MM.1S (cell line): ENCODE measurements at regions not wholly inside any gene's neighbourhood (a gene's known extent, or its start where the extent isn't known, plus 50 kb on each side); places are given as distances from the start of the nearest gene placed in this dataset.

Source experiments
- DNase-seq: peaks from one replicate; pipeline ENCODE4 v3.0.0-alpha.2; 2015
- H2AFZ ChIP-seq: fragments of 300-600 bp; sonication (generic); 2 replicates; pipeline ENCODE4 v1.6.0; 2016; ENCODE audit warnings: antibody characterized with exemption, low read length
- H3F3A ChIP-seq: fragments of 300-600 bp; sonication (generic); 2 replicates; pipeline ENCODE4 v1.6.1; 2016; ENCODE audit warnings: mild to moderate bottlenecking, antibody characterized with exemption, low read length, moderate library complexity, mixed read lengths; ENCODE audit not compliant: insufficient read depth
- H3K27ac ChIP-seq: fragments of 300-600 bp; sonication (generic); 2 replicates; pipeline ENCODE4 v1.5.1; 2016; ENCODE audit warnings: mild to moderate bottlenecking, low read length
- H3K27me3 ChIP-seq: fragments of 300-600 bp; sonication (generic); replicated peaks from 2 replicates; pipeline ENCODE4 v1.6.0; 2016; ENCODE audit warnings: low read length; ENCODE audit not compliant: insufficient read depth
- H3K36me3 ChIP-seq: fragments of 300-600 bp; sonication (generic); replicated peaks from 2 replicates; pipeline ENCODE4 v1.6.1; 2016; ENCODE audit warnings: mild to moderate bottlenecking, low read length, mixed read lengths; ENCODE audit not compliant: insufficient read depth
- H3K4me1 ChIP-seq: fragments of 300-600 bp; sonication (generic); 2 replicates; pipeline ENCODE4 v1.6.1; 2016; ENCODE audit warnings: low read length, mixed read lengths
- H3K4me2 ChIP-seq: fragments of 300-600 bp; sonication (generic); 2 replicates; pipeline ENCODE4 v1.6.0; 2016; ENCODE audit warnings: low read depth, low read length
- H3K4me3 ChIP-seq: fragments of 300-600 bp; sonication (generic); 2 replicates; pipeline ENCODE4 v1.5.1; 2016; ENCODE audit warnings: low read length, mixed read lengths
- H3K79me2 ChIP-seq: fragments of 300-600 bp; sonication (generic); 2 replicates; pipeline ENCODE4 v1.6.1; 2016; ENCODE audit warnings: mixed run types, low read length, mixed read lengths
- H3K9ac ChIP-seq: fragments of 300-600 bp; sonication (generic); 2 replicates; pipeline ENCODE4 v1.6.1; 2016; ENCODE audit warnings: low read length, mixed read lengths
- H3K9me2 ChIP-seq: fragments of 300-600 bp; sonication (generic); replicated peaks from 2 replicates; pipeline ENCODE4 v1.6.1; 2016; ENCODE audit warnings: mild to moderate bottlenecking, low read length, mixed read lengths; ENCODE audit not compliant: insufficient read depth
- H3K9me3 ChIP-seq: fragments of 300-600 bp; sonication (generic); replicated peaks from 2 replicates; pipeline ENCODE4 v1.6.1; 2016; ENCODE audit warnings: mild to moderate bottlenecking, low read length, mixed read lengths; ENCODE audit not compliant: insufficient read depth
- H4K20me1 ChIP-seq: fragments of 300-600 bp; sonication (generic); 2 replicates; pipeline ENCODE4 v1.6.1; 2016; ENCODE audit warnings: mild to moderate bottlenecking, low read length, moderate library complexity, mixed read lengths; ENCODE audit not compliant: insufficient read depth
- EZH2 ChIP-seq: fragments of 300-600 bp; sonication (generic); optimal IDR thresholded peaks from 2 replicates; pipeline ENCODE3; 2017; ENCODE audit warnings: low read depth, mild to moderate bottlenecking, antibody characterized with exemption, low read length, mixed read lengths
- EZH2phosphoT487 ChIP-seq: fragments of 300-600 bp; sonication (generic); IDR thresholded peaks from 2 replicates; pipeline ENCODE4 v1.6.1; 2018; ENCODE audit warnings: antibody characterized with exemption, low read length
- TF ChIP-seq, protein P1 (sequence below): fragments of 300-600 bp; sonication (generic); IDR thresholded peaks from 2 replicates; pipeline ENCODE4 v1.5.1; 2016; ENCODE audit warnings: antibody characterized with exemption, low read length, mixed read lengths

DNA sequence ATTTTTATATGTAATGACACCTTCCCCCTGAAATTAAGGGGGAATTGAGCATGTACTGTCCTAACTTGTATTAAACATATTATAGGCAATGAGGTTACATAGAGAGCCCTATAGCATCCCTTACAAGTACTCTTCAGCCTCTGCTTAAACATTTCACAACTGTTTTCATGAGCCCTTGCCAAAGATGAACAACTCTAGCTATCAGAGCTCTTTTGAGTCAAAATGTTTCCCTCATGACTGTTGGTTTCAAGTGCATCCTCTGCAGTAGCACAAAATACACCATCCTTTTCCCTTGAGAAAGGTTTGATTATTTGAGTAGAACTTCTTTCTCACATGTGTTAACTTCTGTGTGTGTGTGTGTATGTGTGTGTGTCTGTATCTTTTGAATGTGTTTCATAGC lies 1157.6 kb upstream of the CELF2 start:
- Histone ChIP-seq H3K36me3 (no peaks in the 10 kb centered on the region), H3K27me3 (no peaks in the 10 kb centered on the region), H4K20me1 (no peaks in the 10 kb centered on the region), H3K9ac (no peak overlapping the region), H3K27ac (no peak overlapping the region), H3K4me3 (no peak overlapping the region), H3K9me2 (no peaks in the 10 kb centered on the region), H3F3A (no peaks in the 10 kb centered on the region), H3K4me2 (no peak overlapping the region), H3K9me3 (no peaks in the 10 kb centered on the region), H2AFZ (no peak overlapping the region), H3K79me2 (no peaks in the 10 kb centered on the region), H3K4me1 (no peaks in the 10 kb centered on the region)
- no peak for DNase-seq
- TF ChIP-seq EZH2phosphoT487 = no peak

DNA sequence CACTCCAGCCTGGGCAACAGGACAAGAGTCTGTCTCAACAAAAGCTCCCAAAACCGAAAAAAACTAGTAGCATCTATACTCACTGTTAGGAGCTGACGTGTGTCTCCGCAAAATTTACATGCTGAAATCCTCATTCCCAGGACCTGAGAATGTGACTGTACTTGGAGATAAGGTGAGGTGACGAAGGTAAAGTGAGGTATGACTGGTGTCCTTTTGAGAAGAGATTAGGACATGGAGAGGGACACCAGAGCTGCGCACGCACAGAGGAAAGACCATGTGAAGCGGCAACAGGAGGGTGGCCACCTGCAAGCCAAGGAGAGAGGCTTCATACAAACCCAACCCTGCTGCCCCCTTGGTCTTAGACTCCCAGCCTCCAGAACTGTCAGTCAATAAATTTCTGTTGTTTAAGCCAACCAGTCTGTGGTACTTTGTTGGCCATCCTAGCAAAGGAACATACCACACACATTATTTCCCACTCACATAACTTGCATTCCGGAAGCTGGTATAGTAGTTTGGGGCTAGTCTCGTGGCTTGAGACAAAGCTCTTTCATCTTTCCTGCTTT lies 1154.0 kb upstream of the CELF2 start:
- Histone ChIP-seq H3K36me3 (no peaks in the 10 kb centered on the region), H3K79me2 (no peaks in the 10 kb centered on the region), H4K20me1 (no peaks in the 10 kb centered on the region), H3K9me3 (no peaks in the 10 kb centered on the region), H3K27ac (no peak overlapping the region), H3K4me1 (no peaks in the 10 kb centered on the region), H3K9me2 (no peaks in the 10 kb centered on the region), H3K27me3 (no peaks in the 10 kb centered on the region), H2AFZ (no peak overlapping the region), H3K9ac (no peak overlapping the region), H3F3A (no peaks in the 10 kb centered on the region), H3K4me3 (no peak overlapping the region), H3K4me2 (no peak overlapping the region)
- no peak for DNase-seq
- TF ChIP-seq, protein P1, sequence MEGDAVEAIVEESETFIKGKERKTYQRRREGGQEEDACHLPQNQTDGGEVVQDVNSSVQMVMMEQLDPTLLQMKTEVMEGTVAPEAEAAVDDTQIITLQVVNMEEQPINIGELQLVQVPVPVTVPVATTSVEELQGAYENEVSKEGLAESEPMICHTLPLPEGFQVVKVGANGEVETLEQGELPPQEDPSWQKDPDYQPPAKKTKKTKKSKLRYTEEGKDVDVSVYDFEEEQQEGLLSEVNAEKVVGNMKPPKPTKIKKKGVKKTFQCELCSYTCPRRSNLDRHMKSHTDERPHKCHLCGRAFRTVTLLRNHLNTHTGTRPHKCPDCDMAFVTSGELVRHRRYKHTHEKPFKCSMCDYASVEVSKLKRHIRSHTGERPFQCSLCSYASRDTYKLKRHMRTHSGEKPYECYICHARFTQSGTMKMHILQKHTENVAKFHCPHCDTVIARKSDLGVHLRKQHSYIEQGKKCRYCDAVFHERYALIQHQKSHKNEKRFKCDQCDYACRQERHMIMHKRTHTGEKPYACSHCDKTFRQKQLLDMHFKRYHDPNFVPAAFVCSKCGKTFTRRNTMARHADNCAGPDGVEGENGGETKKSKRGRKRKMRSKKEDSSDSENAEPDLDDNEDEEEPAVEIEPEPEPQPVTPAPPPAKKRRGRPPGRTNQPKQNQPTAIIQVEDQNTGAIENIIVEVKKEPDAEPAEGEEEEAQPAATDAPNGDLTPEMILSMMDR = no peak
- no peak for TF ChIP-seq EZH2phosphoT487
- no peak for TF ChIP-seq EZH2

DNA sequence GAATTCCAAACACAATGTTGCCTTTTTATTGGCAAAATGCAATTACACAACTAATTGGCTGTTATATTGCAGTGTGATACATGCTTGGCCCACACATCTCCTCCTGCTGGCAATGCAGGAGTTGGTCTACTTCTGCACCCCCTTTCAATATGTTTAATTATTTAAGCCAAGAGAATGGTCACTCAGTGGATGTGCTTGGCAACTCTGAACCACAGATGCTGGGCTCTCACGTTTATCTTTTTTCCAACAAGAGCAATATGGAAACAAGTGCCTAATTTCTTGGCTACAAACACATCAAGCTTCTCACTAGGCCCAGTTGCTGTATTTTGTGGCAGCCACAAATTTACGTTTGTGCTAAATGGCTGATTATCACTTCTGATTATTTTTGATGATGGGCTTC lies 1149.2 kb upstream of the CELF2 start:
- Histone ChIP-seq H3K36me3 (no peaks in the 10 kb centered on the region), H3K9me2 (no peaks in the 10 kb centered on the region), H3K4me1 (no peaks in the 10 kb centered on the region), H3K4me3 (no peak overlapping the region), H3K79me2 (no peaks in the 10 kb centered on the region), H2AFZ (no peak overlapping the region), H3K27me3 (no peaks in the 10 kb centered on the region), H3F3A (no peaks in the 10 kb centered on the region), H3K9me3 (no peaks in the 10 kb centered on the region), H3K4me2 (no peak overlapping the region), H4K20me1 (no peaks in the 10 kb centered on the region), H3K27ac (no peak overlapping the region), H3K9ac (no peak overlapping the region)
- TF ChIP-seq EZH2 = no peak
- no peak for TF ChIP-seq EZH2phosphoT487
- TF ChIP-seq, protein P1 = no peak
- DNase-seq = no peak

DNA sequence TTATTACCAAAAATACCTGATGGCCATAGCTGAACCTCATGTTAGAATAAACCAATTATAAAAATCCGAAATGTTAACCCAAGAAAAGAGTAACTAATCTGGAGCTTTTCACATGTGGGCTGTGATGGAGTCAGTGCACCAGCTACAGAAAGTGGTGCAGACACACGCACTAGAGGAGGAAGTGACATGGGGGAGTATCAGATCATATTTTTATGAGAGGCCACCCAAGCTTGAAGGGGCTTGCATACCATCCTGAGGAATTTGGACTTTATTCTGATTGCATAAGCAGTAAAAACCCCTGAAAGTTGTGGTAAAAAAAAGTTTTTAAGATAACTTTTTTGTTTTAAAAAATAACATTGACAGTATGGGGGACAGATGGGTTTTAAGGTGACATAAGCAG lies 1148.5 kb upstream of the CELF2 start:
- no peaks in the 10 kb centered on the region for H4K20me1 ChIP-seq
- H3K4me2 ChIP-seq = no peak overlapping the region
- H3K9ac ChIP-seq = no peak overlapping the region
- no peaks in the 10 kb centered on the region for H3K79me2 ChIP-seq
- no peak overlapping the region for H2AFZ ChIP-seq
- no peaks in the 10 kb centered on the region for H3K27me3 ChIP-seq
- TF ChIP-seq, protein P1 = no peak
- no peak for TF ChIP-seq EZH2
- no peak for TF ChIP-seq EZH2phosphoT487
- H3K4me3 ChIP-seq = no peak overlapping the region
- no peaks in the 10 kb centered on the region for H3F3A ChIP-seq
- no peaks in the 10 kb centered on the region for H3K9me3 ChIP-seq
- H3K27ac ChIP-seq = no peak overlapping the region
- H3K36me3 ChIP-seq = no peaks in the 10 kb centered on the region
- no peaks in the 10 kb centered on the region for H3K9me2 ChIP-seq
- DNase-seq = no peak
- no peaks in the 10 kb centered on the region for H3K4me1 ChIP-seq
